Right lobe of liver (tissue), 4 donors: ENCODE measurements at regions not wholly inside any gene's neighbourhood (a gene's known extent, or its start where the extent isn't known, plus 50 kb on each side); places are given as distances from the start of the nearest gene placed in this dataset.

ENCODE experiments used
- POLR2A ChIP-seq: fragments of 450-650 bp; IDR thresholded peaks from one replicate; pipeline ENCODE4 v1.6.1; 2017; ENCODE audit warnings: antibody characterized with exemption, mild to moderate bottlenecking
- TF ChIP-seq, protein P1 (sequence below), 4 donors: fragments of 200-600 bp in 3 of 4; fragments of 450-650 bp in 1 of 4; IDR thresholded peaks; one replicate each; pipeline versions ENCODE4 v1.5.1 to v1.8.0; 2016 to 2022; ENCODE audit warnings: antibody characterized with exemption in 4 of 4, mild to moderate bottlenecking in 2 of 4
- donor health status: DM: no; HTN: no; CAD: no.
- donor health status: DM: no; HTN: no; CAD: no.
- donor health status: DM: no; HTN: yes; CAD: no.

DNA sequence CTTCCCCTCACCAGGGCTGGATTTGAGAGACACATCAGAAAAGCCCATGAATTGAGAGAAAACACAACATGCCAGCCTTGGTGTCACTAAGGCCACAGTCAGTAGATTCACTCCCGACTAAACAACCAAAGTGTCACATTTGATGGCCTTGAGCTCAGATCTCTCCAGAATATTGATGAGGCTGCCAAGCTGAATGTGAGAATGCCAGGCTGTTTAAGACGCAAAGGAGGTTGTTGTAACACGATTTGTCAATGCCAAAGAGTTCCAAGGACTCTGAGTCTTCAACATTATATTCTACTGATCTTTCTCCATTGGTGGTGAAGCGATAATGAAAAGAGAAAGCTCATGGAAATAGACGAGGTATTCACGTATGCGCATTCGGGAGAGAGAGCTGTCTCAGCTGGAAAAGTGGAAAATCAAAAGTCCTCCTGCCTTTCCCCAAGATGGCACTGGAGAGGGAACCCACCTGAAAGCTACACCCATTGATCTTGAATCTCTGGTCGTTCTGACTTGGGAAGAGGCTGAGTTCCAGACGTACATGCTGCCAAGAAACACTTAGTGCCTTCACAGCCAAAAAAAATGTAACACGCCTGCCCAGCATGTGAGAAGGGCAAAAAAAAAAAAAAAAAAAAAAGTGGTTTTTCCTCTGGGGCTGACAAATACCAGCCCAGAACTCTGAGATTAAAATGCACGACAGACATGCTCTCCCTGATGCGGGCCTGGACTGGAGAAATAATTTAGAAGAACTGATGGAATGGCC, 1159.6 kb downstream of the VRK1 start:
- TF ChIP-seq, protein P1, sequence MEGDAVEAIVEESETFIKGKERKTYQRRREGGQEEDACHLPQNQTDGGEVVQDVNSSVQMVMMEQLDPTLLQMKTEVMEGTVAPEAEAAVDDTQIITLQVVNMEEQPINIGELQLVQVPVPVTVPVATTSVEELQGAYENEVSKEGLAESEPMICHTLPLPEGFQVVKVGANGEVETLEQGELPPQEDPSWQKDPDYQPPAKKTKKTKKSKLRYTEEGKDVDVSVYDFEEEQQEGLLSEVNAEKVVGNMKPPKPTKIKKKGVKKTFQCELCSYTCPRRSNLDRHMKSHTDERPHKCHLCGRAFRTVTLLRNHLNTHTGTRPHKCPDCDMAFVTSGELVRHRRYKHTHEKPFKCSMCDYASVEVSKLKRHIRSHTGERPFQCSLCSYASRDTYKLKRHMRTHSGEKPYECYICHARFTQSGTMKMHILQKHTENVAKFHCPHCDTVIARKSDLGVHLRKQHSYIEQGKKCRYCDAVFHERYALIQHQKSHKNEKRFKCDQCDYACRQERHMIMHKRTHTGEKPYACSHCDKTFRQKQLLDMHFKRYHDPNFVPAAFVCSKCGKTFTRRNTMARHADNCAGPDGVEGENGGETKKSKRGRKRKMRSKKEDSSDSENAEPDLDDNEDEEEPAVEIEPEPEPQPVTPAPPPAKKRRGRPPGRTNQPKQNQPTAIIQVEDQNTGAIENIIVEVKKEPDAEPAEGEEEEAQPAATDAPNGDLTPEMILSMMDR (IDR thresholded peaks at IDR 0.05), result no peak
- TF ChIP-seq POLR2A, result no peak
